A172 (cell line): ENCODE measurements at regions not wholly inside any gene's neighbourhood (a gene's known extent, or its start where the extent isn't known, plus 50 kb on each side); places are given as distances from the start of the nearest gene placed in this dataset.
A peak's percentile ranks its signal among the peaks of the same experiment; 100 is the strongest.

Experiments used
- DNase-seq: peaks from one replicate; pipeline ENCODE4 v3.0.0-alpha.2; 2015; ENCODE audit warnings: low spot score

DNA sequence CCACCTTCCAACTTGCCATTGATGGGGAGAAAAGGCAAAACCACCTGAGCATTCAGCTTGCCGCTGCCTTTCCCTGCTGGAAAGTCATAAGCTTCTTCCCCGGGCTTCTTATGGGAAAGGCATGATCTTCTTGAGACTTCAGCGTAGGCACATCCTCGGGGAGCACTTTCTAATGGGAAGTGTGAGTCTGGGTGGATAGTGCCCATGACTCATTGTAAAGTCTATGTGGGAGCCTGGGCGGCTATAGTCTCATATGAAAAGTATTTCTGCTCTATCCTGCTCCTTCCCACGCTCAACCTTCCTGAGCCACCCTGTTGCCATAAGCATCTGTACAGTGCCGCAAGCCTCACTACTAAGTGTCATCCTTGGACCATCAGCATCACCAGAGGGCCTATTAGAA lies 309.9 kb upstream of the THBS1 start:
- DNase-seq, result peak; percentile 81

- no peak for DNase-seq
Measured at GRCh38 chr15:39272901-39273300, 308.0 kb upstream of the THBS1 start.

- no peak for DNase-seq
Measured at GRCh38 chr15:39273717-39274411, 307.0 kb upstream of the THBS1 start.

GRCh38 chr15:39275066-39275465 lies 305.8 kb upstream of the THBS1 start:
- DNase-seq, result no peak

- DNase-seq, result no peak
Measured at GRCh38 chr15:39279311-39279710, 301.6 kb upstream of the THBS1 start.

DNA sequence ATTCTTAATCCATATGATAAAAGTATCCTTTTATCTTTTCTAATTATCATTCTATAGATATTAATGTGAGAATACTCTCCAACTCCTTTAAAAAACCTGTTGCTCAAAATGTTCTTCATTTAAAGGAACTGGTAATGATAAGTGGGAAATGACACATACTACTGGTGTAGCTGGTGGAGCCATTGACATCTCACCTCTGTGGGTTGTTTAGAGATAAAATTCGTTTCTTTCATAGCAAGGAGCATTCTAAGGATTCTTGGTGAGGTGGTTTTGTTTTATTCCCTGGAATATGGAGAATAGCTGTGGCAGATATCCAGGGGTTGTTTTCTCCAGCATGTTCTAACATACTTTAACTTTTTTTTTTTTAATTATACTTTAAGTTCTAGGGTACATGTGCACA lies 299.8 kb upstream of the THBS1 start:
- peak; percentile 75 for DNase-seq

DNA sequence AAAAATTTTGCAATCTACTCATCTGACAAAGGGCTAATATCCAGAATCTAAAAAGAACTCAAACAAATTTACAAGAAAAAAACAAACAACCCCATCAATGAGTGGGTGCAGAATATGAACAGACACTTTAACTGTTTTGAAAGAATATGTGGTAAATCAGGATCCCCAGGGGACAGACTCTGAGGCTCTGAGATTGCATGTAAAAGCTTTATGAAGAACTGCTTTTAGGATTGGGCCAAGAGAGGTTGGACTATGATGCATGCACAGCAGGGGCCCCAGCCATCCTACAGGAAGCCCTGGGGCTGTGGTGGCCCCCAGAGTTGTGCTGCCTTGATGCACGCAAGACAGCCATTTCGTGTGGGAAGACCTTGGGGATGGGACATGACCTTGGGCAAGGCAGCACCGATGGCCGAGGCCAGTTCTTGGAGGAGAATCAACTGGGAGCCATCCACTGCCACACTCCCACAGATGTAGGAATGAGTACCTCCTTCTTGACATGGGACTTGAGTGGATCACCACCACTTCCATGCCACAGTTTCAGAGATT lies 298.1 kb upstream of the THBS1 start:
- DNase-seq, result no peak

DNA sequence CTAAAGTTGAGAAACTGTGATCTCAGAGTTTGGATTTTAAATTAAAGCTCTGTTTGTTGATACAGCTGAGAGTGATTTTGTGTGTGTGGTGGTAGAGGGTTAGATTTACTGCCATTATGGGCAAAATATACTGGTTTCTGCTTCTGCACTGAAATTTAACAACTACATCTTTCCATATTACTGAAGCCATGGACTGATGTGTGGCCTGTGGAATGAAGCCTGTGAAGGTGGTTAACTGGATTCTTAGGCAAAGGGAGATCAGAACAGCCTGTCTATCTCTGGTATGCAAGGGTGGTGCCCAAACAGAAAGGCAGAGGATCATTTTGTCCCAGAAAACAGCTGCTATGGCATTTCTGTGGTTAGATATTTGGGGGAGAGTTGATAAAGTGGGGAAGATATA lies 297.3 kb upstream of the THBS1 start:
- no peak for DNase-seq

- DNase-seq, result no peak
Measured at GRCh38 chr15:39285071-39285470, 295.8 kb upstream of the THBS1 start.

DNA sequence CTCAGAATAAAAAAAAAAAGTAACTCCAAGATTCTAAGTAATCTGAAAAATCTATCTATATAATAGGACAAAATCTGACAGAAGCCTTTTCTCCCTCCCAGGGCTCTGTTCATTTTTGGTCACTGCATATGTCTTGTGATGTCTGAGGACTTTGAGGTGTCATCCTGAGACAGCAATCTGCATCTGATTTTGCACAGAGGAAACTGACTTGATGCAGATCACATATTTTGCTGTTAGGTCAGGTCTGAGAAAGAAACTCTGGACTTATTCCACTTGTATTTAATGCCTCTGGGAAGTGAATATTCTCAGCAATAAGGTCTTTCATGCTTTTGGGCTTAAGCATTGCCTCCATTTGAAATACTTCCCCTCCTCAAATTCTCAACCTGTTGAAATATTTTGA lies 295.2 kb upstream of the THBS1 start:
- DNase-seq, result no peak

- DNase-seq, result no peak
Measured at GRCh38 chr15:39286706-39287105, 294.2 kb upstream of the THBS1 start.

GRCh38 chr15:39287322-39288195 lies 293.3 kb upstream of the THBS1 start:
- peak; percentile 56 for DNase-seq

- no peak for DNase-seq
Measured at GRCh38 chr15:39290711-39291435, 290.0 kb upstream of the THBS1 start.

DNA sequence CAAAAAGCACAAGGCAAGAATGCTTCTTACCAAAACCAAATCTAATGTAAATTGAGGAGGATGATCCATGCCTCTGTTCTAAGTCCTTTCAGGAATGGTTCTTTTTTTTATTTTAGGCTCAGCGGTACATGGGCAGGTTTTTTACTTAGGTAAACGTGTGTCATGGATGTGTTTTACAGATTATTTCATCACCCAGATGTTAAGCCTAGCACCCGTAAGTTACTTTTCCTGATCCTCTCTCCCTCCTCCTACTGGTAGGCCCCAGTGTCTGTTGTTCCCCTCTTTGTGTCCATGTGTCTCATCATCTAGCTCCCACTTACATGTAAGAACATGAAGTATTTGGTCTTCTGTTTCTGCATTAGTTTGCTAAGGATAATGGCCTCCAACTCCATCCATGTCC lies 289.2 kb upstream of the THBS1 start:
- DNase-seq, result no peak

GRCh38 chr15:39296955-39297354 lies 283.9 kb upstream of the THBS1 start:
- no peak for DNase-seq

DNA sequence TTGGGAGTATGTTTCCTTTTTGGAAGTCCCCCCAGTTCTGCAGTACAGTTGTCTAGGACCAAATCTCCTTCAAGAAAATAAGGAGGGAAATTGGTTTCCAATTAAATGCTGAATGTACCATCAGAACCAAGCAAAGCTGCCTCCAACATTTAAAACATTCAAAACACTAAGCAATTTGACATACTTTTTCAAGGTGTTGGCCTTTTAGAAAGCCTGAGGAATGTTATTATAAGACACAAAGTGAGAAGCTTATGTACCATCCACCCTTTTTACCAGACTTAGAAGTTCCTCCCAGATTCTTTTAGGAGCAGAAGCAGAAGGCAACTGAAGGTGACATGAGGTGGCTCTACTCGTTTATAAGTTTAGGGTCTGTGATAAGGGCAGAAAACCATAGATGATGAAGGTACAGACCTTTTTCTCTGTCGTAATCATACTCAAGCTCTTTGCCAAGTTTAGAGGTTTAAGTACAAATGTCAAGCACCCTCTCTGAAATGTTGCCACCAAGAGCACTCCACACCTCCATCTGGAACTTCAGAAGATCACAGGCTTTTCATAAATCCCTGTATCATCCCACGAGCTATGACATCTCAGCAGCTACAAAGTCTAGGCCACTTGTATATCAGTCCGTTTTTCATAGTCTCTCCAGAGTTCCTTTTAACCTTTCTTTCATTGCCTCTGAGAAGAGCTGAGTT lies 282.5 kb upstream of the THBS1 start:
- no peak for DNase-seq

DNA sequence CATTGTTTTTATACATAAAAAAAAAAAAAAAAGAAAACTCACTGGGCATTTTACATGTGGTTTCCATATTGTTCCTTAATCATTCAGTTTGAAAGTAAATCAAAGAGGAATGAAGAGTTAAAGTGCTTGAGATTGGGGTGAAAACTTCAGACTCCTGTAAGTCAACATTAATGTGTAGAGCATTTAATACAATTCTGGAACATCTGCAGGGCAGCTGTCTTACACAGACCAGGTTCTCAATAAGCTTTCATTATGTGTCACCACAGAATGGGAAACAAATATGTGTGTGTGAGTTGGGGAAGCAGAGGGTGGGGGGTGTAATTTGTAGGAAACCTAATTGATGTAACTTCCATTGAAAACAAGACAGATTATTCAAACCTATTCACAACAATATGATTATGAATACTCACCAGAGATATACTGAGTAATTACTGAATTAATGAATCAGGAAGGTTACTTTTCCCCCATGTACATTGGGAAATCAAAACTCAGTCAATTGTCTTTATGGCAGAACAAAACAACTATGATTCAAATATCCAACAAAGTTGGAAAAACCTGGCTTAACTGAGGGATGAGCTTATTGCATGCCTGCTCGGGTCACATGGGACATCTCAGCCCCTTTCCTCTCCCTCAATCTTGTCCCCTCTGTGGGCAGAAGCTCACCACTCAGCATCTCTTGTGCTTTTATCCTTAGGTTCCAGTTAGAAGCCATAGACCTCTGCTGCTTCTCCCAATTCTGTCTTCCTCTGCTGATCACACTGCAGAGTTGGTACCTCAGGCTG lies 281.2 kb upstream of the THBS1 start:
- no peak for DNase-seq

DNA sequence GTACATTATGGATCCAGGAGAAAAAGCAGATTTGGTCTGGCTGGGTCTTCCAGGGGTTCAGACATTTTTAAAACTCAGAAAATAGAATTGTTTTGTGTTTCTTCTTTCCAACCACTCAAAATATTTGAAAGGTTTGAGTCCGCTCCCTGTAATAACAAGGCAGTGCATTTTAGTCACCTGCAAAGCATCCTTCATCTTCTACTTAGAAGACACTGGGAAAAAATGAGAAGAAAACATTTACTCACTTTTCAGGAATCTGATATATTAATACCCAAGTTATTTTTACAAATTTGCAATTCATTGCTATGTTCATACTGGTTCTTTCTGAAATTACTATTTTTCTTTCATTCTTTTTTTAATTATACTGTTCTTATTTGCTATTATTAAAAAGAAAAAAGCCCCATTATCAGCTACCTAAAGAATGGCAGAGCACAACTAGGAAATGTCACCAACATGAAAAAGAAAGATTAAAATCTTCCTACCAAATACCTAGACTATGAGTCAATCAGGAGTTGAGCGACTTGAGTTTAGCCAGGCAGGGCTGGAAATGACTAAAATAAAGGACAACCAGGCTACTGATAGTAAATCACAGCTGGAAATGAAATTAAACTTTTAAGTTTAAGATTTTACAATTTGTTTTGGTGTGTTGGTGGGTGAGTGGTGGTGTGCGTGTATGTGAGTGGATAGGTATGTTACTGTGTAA lies 280.3 kb upstream of the THBS1 start:
- DNase-seq, result peak; percentile 65

DNA sequence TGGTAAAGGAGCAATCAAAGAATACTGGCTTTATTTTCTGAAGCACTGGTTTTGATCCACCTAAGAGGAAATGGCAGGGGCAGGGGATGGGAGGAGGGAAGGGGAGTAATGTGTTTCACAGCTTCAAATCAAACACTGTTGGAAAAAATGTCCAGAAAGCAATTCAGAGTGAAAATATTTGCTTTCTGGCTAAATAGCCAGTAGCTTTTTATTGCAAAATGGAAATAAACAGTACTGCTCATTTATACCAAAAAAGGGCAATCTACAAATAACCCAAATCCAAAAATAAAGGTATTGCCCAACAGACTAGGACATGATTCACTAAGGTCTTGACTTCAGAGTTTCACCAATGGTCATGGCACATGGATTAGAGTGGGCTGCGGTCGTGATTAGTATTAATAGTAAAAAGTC lies 279.3 kb upstream of the THBS1 start:
- DNase-seq, result no peak

- no peak for DNase-seq
Measured at GRCh38 chr15:39302936-39303335, 277.9 kb upstream of the THBS1 start.
